Skeletal muscle satellite cell (primary cell): ENCODE measurements at regions not wholly inside any gene's neighbourhood (a gene's known extent, or its start where the extent isn't known, plus 50 kb on each side); places are given as distances from the start of the nearest gene placed in this dataset.

Experiments used
- H3K27me3 ChIP-seq: 2 replicates; pipeline ENCODE4 v1.7.0; 2013; ENCODE audit warnings: low read length; ENCODE audit not compliant: control insufficient read depth, insufficient read depth
- H3K36me3 ChIP-seq: 2 replicates; pipeline ENCODE4 v1.7.0; 2013; ENCODE audit warnings: mild to moderate bottlenecking, control low read depth, low read length; ENCODE audit not compliant: insufficient read depth
- H3K4me1 ChIP-seq: 2 replicates; pipeline ENCODE4 v1.7.0; 2013; ENCODE audit warnings: low read length; ENCODE audit not compliant: control insufficient read depth, insufficient read depth
- H3K4me2 ChIP-seq: 2 replicates; pipeline ENCODE4 v1.7.0; 2013; ENCODE audit warnings: mild to moderate bottlenecking, low read length
- H3K4me3 ChIP-seq: 2 replicates; pipeline ENCODE4 v1.7.0; 2013; ENCODE audit warnings: low read length
- H3K9ac ChIP-seq: 2 replicates; pipeline ENCODE4 v1.7.0; 2013; ENCODE audit warnings: mild to moderate bottlenecking, low read depth, low read length, moderate library complexity
- H3K9me3 ChIP-seq: replicated peaks from 2 replicates; pipeline ENCODE4 v1.7.0; 2013; ENCODE audit warnings: mild to moderate bottlenecking, control low read depth, low read length

GRCh38 chr2:129285012-129285411 lies 694.5 kb upstream of the RAB6C start:
- H3K9me3 ChIP-seq, result peaks cover 3% of the 10 kb centered on the region
- H3K4me3 ChIP-seq, result no peak overlapping the region
- no peak overlapping the region for H3K9ac ChIP-seq
- H3K27me3 ChIP-seq, result no peaks in the 10 kb centered on the region
- H3K4me1 ChIP-seq, result no peaks in the 10 kb centered on the region
- no peak overlapping the region for H3K4me2 ChIP-seq
- H3K36me3 ChIP-seq, result no peaks in the 10 kb centered on the region

- no peaks in the 10 kb centered on the region for H3K4me1 ChIP-seq
- no peaks in the 10 kb centered on the region for H3K36me3 ChIP-seq
- H3K4me3 ChIP-seq, result no peak overlapping the region
- H3K9ac ChIP-seq, result no peak overlapping the region
- H3K4me2 ChIP-seq, result no peak overlapping the region
- H3K9me3 ChIP-seq, result peaks cover 19% of the 10 kb centered on the region
- no peaks in the 10 kb centered on the region for H3K27me3 ChIP-seq
These were observed 686.1 kb upstream of the RAB6C start for GRCh38 chr2:129293326-129293725.

GRCh38 chr2:129296396-129296795 lies 683.1 kb upstream of the RAB6C start:
- no peak overlapping the region for H3K4me2 ChIP-seq
- H3K36me3 ChIP-seq, result no peaks in the 10 kb centered on the region
- peaks cover 12% of the 10 kb centered on the region for H3K9me3 ChIP-seq
- H3K9ac ChIP-seq, result no peak overlapping the region
- H3K27me3 ChIP-seq, result no peaks in the 10 kb centered on the region
- H3K4me3 ChIP-seq, result no peak overlapping the region
- H3K4me1 ChIP-seq, result no peaks in the 10 kb centered on the region

GRCh38 chr2:129296806-129297205 lies 682.7 kb upstream of the RAB6C start:
- H3K9ac ChIP-seq, result no peak overlapping the region
- no peaks in the 10 kb centered on the region for H3K36me3 ChIP-seq
- no peaks in the 10 kb centered on the region for H3K27me3 ChIP-seq
- H3K9me3 ChIP-seq, result peaks cover 12% of the 10 kb centered on the region
- H3K4me2 ChIP-seq, result no peak overlapping the region
- no peaks in the 10 kb centered on the region for H3K4me1 ChIP-seq
- no peak overlapping the region for H3K4me3 ChIP-seq

GRCh38 chr2:129297430-129297829 lies 682.0 kb upstream of the RAB6C start:
- Histone ChIP-seq H3K9ac (no peak overlapping the region), H3K4me2 (no peak overlapping the region), H3K9me3 (peaks cover 7% of the 10 kb centered on the region), H3K4me1 (no peaks in the 10 kb centered on the region), H3K4me3 (no peak overlapping the region), H3K27me3 (no peaks in the 10 kb centered on the region), H3K36me3 (no peaks in the 10 kb centered on the region)

GRCh38 chr2:129299338-129299737 lies 680.1 kb upstream of the RAB6C start:
- Histone ChIP-seq H3K9ac (no peak overlapping the region), H3K4me3 (no peak overlapping the region), H3K27me3 (no peaks in the 10 kb centered on the region), H3K36me3 (no peaks in the 10 kb centered on the region), H3K4me2 (no peak overlapping the region), H3K9me3 (peaks cover 6% of the 10 kb centered on the region), H3K4me1 (no peaks in the 10 kb centered on the region)

GRCh38 chr2:129299756-129300155 lies 679.7 kb upstream of the RAB6C start:
- no peaks in the 10 kb centered on the region for H3K36me3 ChIP-seq
- no peaks in the 10 kb centered on the region for H3K27me3 ChIP-seq
- H3K9ac ChIP-seq, result no peak overlapping the region
- no peak overlapping the region for H3K4me3 ChIP-seq
- H3K4me2 ChIP-seq, result no peak overlapping the region
- H3K4me1 ChIP-seq, result no peaks in the 10 kb centered on the region
- peaks cover 9% of the 10 kb centered on the region for H3K9me3 ChIP-seq

GRCh38 chr2:129300456-129300855 lies 679.0 kb upstream of the RAB6C start:
- H3K9me3 ChIP-seq, result peaks cover 9% of the 10 kb centered on the region
- no peaks in the 10 kb centered on the region for H3K36me3 ChIP-seq
- no peak overlapping the region for H3K4me2 ChIP-seq
- no peaks in the 10 kb centered on the region for H3K4me1 ChIP-seq
- no peaks in the 10 kb centered on the region for H3K27me3 ChIP-seq
- no peak overlapping the region for H3K9ac ChIP-seq
- no peak overlapping the region for H3K4me3 ChIP-seq

- H3K27me3 ChIP-seq, result no peaks in the 10 kb centered on the region
- H3K9ac ChIP-seq, result no peak overlapping the region
- peaks cover 9% of the 10 kb centered on the region for H3K9me3 ChIP-seq
- H3K4me1 ChIP-seq, result no peaks in the 10 kb centered on the region
- H3K4me2 ChIP-seq, result no peak overlapping the region
- H3K4me3 ChIP-seq, result no peak overlapping the region
- no peaks in the 10 kb centered on the region for H3K36me3 ChIP-seq
These were observed 678.0 kb upstream of the RAB6C start for GRCh38 chr2:129301431-129301913.

GRCh38 chr2:129302106-129302505 lies 677.4 kb upstream of the RAB6C start:
- H3K9me3 ChIP-seq, result peaks cover 9% of the 10 kb centered on the region
- no peak overlapping the region for H3K4me2 ChIP-seq
- H3K36me3 ChIP-seq, result no peaks in the 10 kb centered on the region
- H3K4me1 ChIP-seq, result no peaks in the 10 kb centered on the region
- no peak overlapping the region for H3K9ac ChIP-seq
- no peak overlapping the region for H3K4me3 ChIP-seq
- no peaks in the 10 kb centered on the region for H3K27me3 ChIP-seq

- H3K4me2 ChIP-seq, result no peak overlapping the region
- no peaks in the 10 kb centered on the region for H3K36me3 ChIP-seq
- peaks cover 9% of the 10 kb centered on the region for H3K9me3 ChIP-seq
- H3K4me1 ChIP-seq, result no peaks in the 10 kb centered on the region
- no peak overlapping the region for H3K4me3 ChIP-seq
- H3K9ac ChIP-seq, result no peak overlapping the region
- no peaks in the 10 kb centered on the region for H3K27me3 ChIP-seq
These were observed 676.8 kb upstream of the RAB6C start for GRCh38 chr2:129302561-129303183.

GRCh38 chr2:129314120-129314519 lies 665.3 kb upstream of the RAB6C start:
- Histone ChIP-seq H3K36me3 (no peaks in the 10 kb centered on the region), H3K9me3 (peaks cover 14% of the 10 kb centered on the region), H3K27me3 (no peaks in the 10 kb centered on the region), H3K9ac (no peak overlapping the region), H3K4me1 (no peaks in the 10 kb centered on the region), H3K4me3 (no peak overlapping the region), H3K4me2 (no peak overlapping the region)
